ENCODE measurements at regions not wholly inside any gene's neighbourhood (a gene's known extent, or its start where the extent isn't known, plus 50 kb on each side); places are given as distances from the start of the nearest gene placed in this dataset.

DNA sequence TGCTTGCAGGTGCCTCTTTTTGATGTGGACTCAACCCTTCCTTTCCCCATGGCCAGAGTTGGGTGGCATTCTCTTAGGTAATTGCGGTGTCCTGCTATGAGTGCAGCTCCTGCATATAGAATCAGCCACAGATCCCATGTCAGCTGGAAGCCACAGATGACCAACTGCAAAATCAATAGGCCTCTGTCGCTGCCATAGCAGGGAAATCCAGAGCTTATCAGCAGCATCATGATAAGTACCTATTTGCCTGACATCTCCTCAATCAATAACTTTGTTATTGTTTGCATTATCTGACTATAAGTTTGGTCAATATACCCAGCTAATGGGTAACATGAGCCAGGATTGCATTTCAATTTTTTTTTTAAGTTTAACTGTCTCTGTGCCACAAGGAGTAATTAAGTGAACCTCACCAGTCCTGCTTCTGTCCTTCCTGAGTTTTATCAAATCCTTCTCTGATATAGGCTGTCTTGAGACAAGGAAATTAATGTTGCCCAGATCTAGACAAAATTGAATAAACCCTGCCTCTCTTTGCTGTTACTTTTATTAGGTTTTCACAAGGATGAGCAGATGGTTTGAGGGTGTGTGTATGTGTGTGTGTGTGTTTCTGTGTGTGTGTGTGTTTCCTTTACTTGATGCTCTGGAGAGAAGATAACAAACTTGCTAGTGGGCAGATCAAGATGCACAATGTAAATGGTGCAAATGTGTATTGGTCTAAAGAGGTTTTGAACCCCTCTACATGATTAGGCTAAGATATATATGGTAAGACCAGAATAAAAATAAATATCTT lies 59.6 kb upstream of the CREB1 start:
- H3K36me3 ChIP-seq: no peaks in the 10 kb centered on the region
- H3K4me3 ChIP-seq: no peak overlapping the region
- no peaks in the 10 kb centered on the region for H3K27me3 ChIP-seq
- no peak for TF ChIP-seq POLR2A (IDR thresholded peaks at IDR 0.05)
- TF ChIP-seq, protein P1, sequence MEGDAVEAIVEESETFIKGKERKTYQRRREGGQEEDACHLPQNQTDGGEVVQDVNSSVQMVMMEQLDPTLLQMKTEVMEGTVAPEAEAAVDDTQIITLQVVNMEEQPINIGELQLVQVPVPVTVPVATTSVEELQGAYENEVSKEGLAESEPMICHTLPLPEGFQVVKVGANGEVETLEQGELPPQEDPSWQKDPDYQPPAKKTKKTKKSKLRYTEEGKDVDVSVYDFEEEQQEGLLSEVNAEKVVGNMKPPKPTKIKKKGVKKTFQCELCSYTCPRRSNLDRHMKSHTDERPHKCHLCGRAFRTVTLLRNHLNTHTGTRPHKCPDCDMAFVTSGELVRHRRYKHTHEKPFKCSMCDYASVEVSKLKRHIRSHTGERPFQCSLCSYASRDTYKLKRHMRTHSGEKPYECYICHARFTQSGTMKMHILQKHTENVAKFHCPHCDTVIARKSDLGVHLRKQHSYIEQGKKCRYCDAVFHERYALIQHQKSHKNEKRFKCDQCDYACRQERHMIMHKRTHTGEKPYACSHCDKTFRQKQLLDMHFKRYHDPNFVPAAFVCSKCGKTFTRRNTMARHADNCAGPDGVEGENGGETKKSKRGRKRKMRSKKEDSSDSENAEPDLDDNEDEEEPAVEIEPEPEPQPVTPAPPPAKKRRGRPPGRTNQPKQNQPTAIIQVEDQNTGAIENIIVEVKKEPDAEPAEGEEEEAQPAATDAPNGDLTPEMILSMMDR (IDR thresholded peaks at IDR 0.05): no peak
- WGBS, 4 donors: 89 to 100% (median 96%) methylated on average over 2 of the region's 2 CpGs
- no peak overlapping the region for H3K27ac ChIP-seq
- ATAC-seq (no peak), DNase-seq (no peak)
- H3K9me3 ChIP-seq: no peaks in the 10 kb centered on the region
- H3K4me1 ChIP-seq: peaks cover 0 to 25% (median 13%) of the 10 kb centered on the region in 12 donors
- intact Hi-C loops (cut with DNase I): loop anchor here in 9 of 10 donors (5.0 to 10.0 kb wide), 15 partner anchors 125 to 778 kb away; partner anchors contain the start of gene KLF7 (in 5 of the 9)

DNA sequence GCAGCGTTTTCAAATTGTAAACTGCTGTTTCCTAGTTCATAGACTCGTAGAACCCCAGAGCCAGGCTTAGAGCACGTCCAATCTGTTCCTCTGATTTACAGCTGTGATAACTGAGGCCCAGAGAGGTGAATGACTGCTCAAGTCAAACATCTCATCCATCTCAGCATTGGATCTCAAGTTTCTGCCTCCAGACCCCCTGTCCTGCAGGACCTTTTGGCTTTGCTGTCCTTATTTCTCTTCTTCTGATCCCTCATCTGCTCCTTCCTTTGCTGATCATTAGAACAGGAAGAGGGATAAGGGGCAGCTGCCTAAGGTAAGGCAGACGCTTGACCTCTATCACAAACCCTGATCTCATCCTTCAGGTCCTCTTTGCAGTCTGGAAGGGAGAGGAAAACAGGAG lies 58.5 kb upstream of the CREB1 start:
- no peaks in the 10 kb centered on the region for H3K9me3 ChIP-seq
- no peak overlapping the region for H3K4me3 ChIP-seq
- no peaks in the 10 kb centered on the region for H3K27me3 ChIP-seq
- 89 to 94% (median 92%) methylated on average over 4 of the region's 4 CpGs for WGBS, 4 donors
- DNase-seq: no peak
- H3K4me1 ChIP-seq: peaks cover 0 to 26% (median 13%) of the 10 kb centered on the region in 12 donors
- ATAC-seq: no peak
- H3K36me3 ChIP-seq: no peaks in the 10 kb centered on the region
- intact Hi-C loops (cut with DNase I): loop anchor here in 9 of 10 donors (5.0 to 10.0 kb wide), 13 partner anchors 129 to 779 kb away; partner anchors contain the start of gene KLF7 (in 5 of the 9)
- H3K27ac ChIP-seq: no peak overlapping the region
- TF ChIP-seq POLR2A (IDR thresholded peaks at IDR 0.05): no peak
- TF ChIP-seq, protein P1 (IDR thresholded peaks at IDR 0.05): no peak

DNA sequence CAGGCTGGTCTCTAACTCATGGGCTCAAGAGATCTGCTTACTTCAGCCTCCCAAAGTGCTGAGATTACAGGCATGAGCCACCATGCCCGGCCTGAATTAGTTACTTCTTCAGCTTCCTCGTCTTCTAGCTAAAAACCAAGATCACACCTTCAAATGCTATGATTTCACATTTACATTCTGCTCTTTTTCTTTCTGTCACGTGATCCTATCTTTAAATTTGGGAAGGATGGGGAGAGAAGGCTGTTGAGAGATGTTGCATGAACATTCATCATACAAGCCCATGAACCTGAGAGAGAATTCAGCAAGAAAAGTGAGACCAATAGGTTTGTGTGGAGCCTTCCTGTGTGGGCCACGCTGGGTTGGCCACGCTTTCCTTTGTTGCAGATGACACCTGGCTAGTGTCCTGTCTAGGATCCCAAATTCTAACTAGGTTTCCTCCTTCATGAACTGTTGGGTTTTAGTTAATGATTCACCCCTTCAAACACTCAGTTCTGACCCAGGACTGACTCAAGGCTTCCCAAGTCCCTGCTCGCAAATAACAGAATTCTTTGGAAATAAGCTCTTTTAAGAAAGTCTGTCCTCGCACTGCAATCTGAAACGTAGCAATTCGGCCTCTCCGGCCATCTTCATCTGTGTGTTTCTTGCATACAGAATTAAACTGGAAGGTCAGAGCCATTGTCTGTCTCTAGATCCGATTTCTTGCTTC lies 57.3 kb upstream of the CREB1 start:
- TF ChIP-seq POLR2A (IDR thresholded peaks at IDR 0.05): no peak
- TF ChIP-seq, protein P1 (IDR thresholded peaks at IDR 0.05): no peak
- H3K9me3 ChIP-seq: no peaks in the 10 kb centered on the region
- peaks cover 0 to 26% (median 13%) of the 10 kb centered on the region in 12 donors for H3K4me1 ChIP-seq
- DNase-seq: no peak
- H3K4me3 ChIP-seq: peak overlapping the region in 3 of 12 donors; percentile 16 to 45 (median 36)
- WGBS, 4 donors: 84 to 86% (median 86%) methylated on average over 11 of the region's 11 CpGs
- H3K27ac ChIP-seq: peak overlapping the region in 5 of 12 donors; percentile 9 to 56 (median 44)
- intact Hi-C loops (cut with DNase I): loop anchor here (1.0 to 10.0 kb wide), 17 partner anchors 130 to 780 kb away; partner anchors contain the start of gene KLF7 (in 5 of the 10)
- H3K36me3 ChIP-seq: no peaks in the 10 kb centered on the region
- no peaks in the 10 kb centered on the region for H3K27me3 ChIP-seq
- no peak for ATAC-seq

Measured in heart left ventricle (tissue), 16 donors.